Suprapubic skin (tissue), 4 donors: ENCODE measurements at regions not wholly inside any gene's neighbourhood (a gene's known extent, or its start where the extent isn't known, plus 50 kb on each side); places are given as distances from the start of the nearest gene placed in this dataset.

ENCODE experiments used
- DNase-seq, 2 donors: peaks; one replicate each; pipeline ENCODE4 v3.0.0-alpha.2; 2019; ENCODE audit warnings: low spot score in 2 of 2
- H3K27ac ChIP-seq: fragments of 200-600 bp; sonication (generic); one replicate; pipeline ENCODE4 v1.5.1; 2019
- H3K27me3 ChIP-seq: fragments of 200-600 bp; sonication (generic); one replicate; pipeline ENCODE4 v1.5.1; 2019
- H3K36me3 ChIP-seq: fragments of 200-600 bp; sonication (generic); one replicate; pipeline ENCODE4 v1.5.1; 2019
- H3K4me1 ChIP-seq: fragments of 200-600 bp; sonication (generic); one replicate; pipeline ENCODE4 v1.5.1; 2019
- H3K4me3 ChIP-seq: fragments of 200-600 bp; sonication (generic); one replicate; pipeline ENCODE4 v1.5.1; 2019; ENCODE audit warnings: mild to moderate bottlenecking
- H3K9me3 ChIP-seq: fragments of 200-600 bp; sonication (generic); one replicate; pipeline ENCODE4 v1.5.1; 2019
- CTCF ChIP-seq, 2 donors: fragments of 200-600 bp in 1 of 2; fragments of 450-650 bp in 1 of 2; sonication (generic) in 1 of 2; IDR thresholded peaks; one replicate each; pipeline ENCODE4 v1.5.1; 2016 to 2019; ENCODE audit warnings: antibody characterized with exemption in 2 of 2, mild to moderate bottlenecking in 1 of 2, moderate library complexity in 1 of 2
- EP300 ChIP-seq: sonication (generic); formaldehyde crosslinking; IDR thresholded peaks from one replicate; pipeline ENCODE4 v1.6.1; 2017; ENCODE audit warnings: antibody characterized with exemption
- POLR2A ChIP-seq, 2 donors: fragments of 450-650 bp; IDR thresholded peaks; one replicate each; pipeline ENCODE4 v1.6.1; 2017; ENCODE audit warnings: antibody characterized with exemption in 2 of 2, mild to moderate bottlenecking in 2 of 2, moderate library complexity in 2 of 2
- POLR2AphosphoS5 ChIP-seq, 3 donors: sonication (generic); formaldehyde crosslinking; IDR thresholded peaks; one replicate each; pipeline ENCODE4 v1.6.1; 2017; ENCODE audit warnings: antibody characterized with exemption in 3 of 3
- WGBS: methylation state at CpG from one replicate; pipeline ENCODE4 v1.1.5; 2018; 5-methylcytosine and 5-hydroxymethylcytosine counted together

- 78% methylated on average over 9 of the region's 12 CpGs for WGBS
- peaks cover 22% of the 10 kb centered on the region for H3K4me1 ChIP-seq
- DNase-seq = no peak
- H3K9me3 ChIP-seq = no peaks in the 10 kb centered on the region
- H3K36me3 ChIP-seq = no peaks in the 10 kb centered on the region
- H3K4me3 ChIP-seq = no peak overlapping the region
- no peaks in the 10 kb centered on the region for H3K27me3 ChIP-seq
- TF ChIP-seq EP300 (no peak), CTCF (IDR thresholded peaks at IDR 0.05) (no peak), POLR2AphosphoS5 (IDR thresholded peaks at IDR 0.05) (no peak), POLR2A (IDR thresholded peaks at IDR 0.05) (no peak)
- no peak overlapping the region for H3K27ac ChIP-seq
Measured at GRCh38 chr6:169165561-169166300, 87.9 kb downstream of the THBS2 start.

GRCh38 chr6:169164986-169165385, 88.7 kb downstream of the THBS2 start:
- Histone ChIP-seq H3K9me3 (no peaks in the 10 kb centered on the region), H3K27me3 (no peaks in the 10 kb centered on the region), H3K36me3 (no peaks in the 10 kb centered on the region), H3K27ac (no peak overlapping the region), H3K4me3 (no peak overlapping the region), H3K4me1 (peaks cover 22% of the 10 kb centered on the region)
- no peak for DNase-seq
- WGBS = 85% methylated on average over 5 of the region's 5 CpGs
- TF ChIP-seq CTCF (IDR thresholded peaks at IDR 0.05) = no peak
- TF ChIP-seq POLR2AphosphoS5 (IDR thresholded peaks at IDR 0.05) = no peak
- TF ChIP-seq EP300 = no peak
- TF ChIP-seq POLR2A (IDR thresholded peaks at IDR 0.05) = no peak

- DNase-seq = no peak
- no peaks in the 10 kb centered on the region for H3K36me3 ChIP-seq
- H3K4me1 ChIP-seq = peaks cover 20% of the 10 kb centered on the region
- no peaks in the 10 kb centered on the region for H3K9me3 ChIP-seq
- no peak overlapping the region for H3K4me3 ChIP-seq
- TF ChIP-seq CTCF (IDR thresholded peaks at IDR 0.05) = no peak
- no peaks in the 10 kb centered on the region for H3K27me3 ChIP-seq
- H3K27ac ChIP-seq = no peak overlapping the region
- WGBS = 92% methylated on average over 5 of the region's 5 CpGs
Measured at GRCh38 chr6:169164451-169164850, 89.2 kb downstream of the THBS2 start.

- Histone ChIP-seq H3K4me1 (peaks cover 21% of the 10 kb centered on the region), H3K4me3 (no peak overlapping the region), H3K36me3 (no peaks in the 10 kb centered on the region), H3K27ac (peak overlapping the region; percentile 79), H3K27me3 (no peaks in the 10 kb centered on the region), H3K9me3 (no peaks in the 10 kb centered on the region)
- TF ChIP-seq EP300 (no peak), POLR2AphosphoS5 (IDR thresholded peaks at IDR 0.05) (no peak), CTCF (IDR thresholded peaks at IDR 0.05) (no peak), POLR2A (IDR thresholded peaks at IDR 0.05) (no peak)
- no peak for DNase-seq
- 90% methylated on average over 4 of the region's 4 CpGs for WGBS
Measured at GRCh38 chr6:169163411-169163901, 90.2 kb downstream of the THBS2 start.

- WGBS = 44% methylated on average over 12 of the region's 12 CpGs
- peak overlapping the region; percentile 79 for H3K27ac ChIP-seq
- H3K27me3 ChIP-seq = no peaks in the 10 kb centered on the region
- TF ChIP-seq CTCF (IDR thresholded peaks at IDR 0.05) = no peak
- TF ChIP-seq POLR2AphosphoS5 (IDR thresholded peaks at IDR 0.05) = peak in 2 of 3 donors; percentile 29 to 31
- H3K9me3 ChIP-seq = no peaks in the 10 kb centered on the region
- peaks cover 26% of the 10 kb centered on the region for H3K4me1 ChIP-seq
- DNase-seq = peak in 1 of 2 donors; percentile 87
- no peaks in the 10 kb centered on the region for H3K36me3 ChIP-seq
- H3K4me3 ChIP-seq = no peak overlapping the region
Measured at GRCh38 chr6:169162752-169163407, 90.8 kb downstream of the THBS2 start.
